Hematopoietic multipotent progenitor cell (in vitro differentiated cells): ENCODE measurements at regions not wholly inside any gene's neighbourhood (a gene's known extent, or its start where the extent isn't known, plus 50 kb on each side); places are given as distances from the start of the nearest gene placed in this dataset.
"Not testable (repeated sequence)": the region's sequence is repeated elsewhere in the genome, so short reads cannot be mapped to it uniquely, and the experiment has no call there.

Source experiments
- DNase-seq, 3 donors: peaks; one replicate each; pipeline ENCODE4 v3.0.0-alpha.2; 2011 to 2015; ENCODE audit warnings: low read depth in 2 of 3, low spot score in 2 of 3

DNA sequence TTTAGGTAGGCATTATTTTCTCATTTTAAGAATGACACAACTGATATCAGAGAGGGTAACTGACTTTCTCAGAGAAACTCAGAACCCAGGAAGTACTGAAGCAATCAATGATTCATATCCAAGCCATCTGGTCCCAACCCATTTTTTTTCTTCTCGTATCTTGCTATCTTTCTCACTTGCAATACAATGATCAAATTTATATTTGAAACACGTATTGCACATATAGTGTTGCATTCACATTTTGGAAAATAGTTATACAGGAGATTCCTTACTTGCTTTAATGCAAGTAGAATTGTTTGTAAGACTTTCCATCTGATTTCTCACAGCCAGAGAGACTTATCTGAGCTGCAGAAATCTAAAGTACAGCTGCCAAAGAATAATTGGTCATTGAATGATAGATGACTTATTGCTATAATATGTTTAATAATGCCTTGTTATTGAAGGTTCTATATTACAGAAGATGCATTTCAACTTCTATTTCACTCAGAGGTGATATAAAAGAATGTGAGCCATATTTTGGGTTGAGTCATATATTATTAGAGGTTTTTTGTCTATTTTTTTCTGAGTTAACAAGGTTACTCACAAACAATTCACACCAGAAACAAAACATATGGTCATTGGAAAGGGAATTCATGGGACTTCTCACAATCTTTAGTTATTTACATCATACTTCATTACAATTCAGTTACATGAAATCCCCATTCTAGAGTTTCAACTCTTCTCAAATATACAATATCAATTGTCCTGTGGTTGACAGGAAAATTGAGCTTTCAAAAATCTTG is 337.5 kb upstream of the CITED2 start:
- DNase-seq = no peak

- DNase-seq = no peak
These were observed 336.1 kb upstream of the CITED2 start for GRCh38 chr6:139710556-139710955.

GRCh38 chr6:139708337-139709199 is 334.1 kb upstream of the CITED2 start:
- no peak for DNase-seq

DNA sequence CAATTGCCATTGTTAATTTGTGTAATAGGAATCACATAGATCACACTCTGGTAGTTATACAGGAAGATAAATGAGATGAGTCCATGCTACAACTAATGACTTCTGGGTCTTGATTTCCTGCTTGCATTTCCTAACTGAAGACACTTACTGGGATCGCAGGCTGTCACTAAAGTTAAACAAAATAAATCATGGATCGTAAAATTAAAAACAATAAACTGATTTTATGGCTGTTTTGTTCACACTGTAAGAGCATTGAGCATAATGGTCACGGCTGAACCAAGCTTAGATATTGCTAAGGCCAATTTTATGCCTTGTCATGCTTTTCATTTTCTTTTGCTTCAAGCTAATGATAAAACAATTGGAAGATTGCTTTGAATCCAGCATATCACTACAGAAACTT is 332.5 kb upstream of the CITED2 start:
- DNase-seq = no peak

GRCh38 chr6:139705284-139705683 is 330.8 kb upstream of the CITED2 start:
- DNase-seq = no peak

GRCh38 chr6:139703780-139704179 is 329.3 kb upstream of the CITED2 start:
- no peak for DNase-seq

- DNase-seq = no peak
These were observed 328.3 kb upstream of the CITED2 start for GRCh38 chr6:139702706-139703105.

DNA sequence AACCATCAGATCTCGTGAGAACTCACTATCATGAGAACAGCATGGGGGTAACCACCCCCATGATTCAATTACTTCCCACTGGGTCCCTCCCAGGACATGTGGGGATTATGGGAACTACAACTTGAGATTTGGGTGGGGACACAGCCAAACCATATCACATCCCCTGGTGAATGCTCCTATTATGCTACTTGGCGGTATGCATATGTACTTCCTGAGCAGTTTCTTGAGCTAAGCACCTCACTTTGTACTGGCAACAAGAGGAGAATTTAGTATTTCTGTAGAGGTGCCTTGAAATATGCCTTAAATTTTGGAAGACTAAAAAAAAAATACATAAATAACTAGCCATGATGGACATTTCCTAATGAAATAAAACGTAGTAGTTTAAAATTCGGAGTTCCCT is 327.2 kb upstream of the CITED2 start:
- no peak for DNase-seq

- no peak for DNase-seq
These were observed 326.6 kb upstream of the CITED2 start for GRCh38 chr6:139701003-139701402.

- no peak for DNase-seq
These were observed 325.5 kb upstream of the CITED2 start for GRCh38 chr6:139699911-139700310.

GRCh38 chr6:139699335-139699734 is 324.9 kb upstream of the CITED2 start:
- DNase-seq = no peak

DNA sequence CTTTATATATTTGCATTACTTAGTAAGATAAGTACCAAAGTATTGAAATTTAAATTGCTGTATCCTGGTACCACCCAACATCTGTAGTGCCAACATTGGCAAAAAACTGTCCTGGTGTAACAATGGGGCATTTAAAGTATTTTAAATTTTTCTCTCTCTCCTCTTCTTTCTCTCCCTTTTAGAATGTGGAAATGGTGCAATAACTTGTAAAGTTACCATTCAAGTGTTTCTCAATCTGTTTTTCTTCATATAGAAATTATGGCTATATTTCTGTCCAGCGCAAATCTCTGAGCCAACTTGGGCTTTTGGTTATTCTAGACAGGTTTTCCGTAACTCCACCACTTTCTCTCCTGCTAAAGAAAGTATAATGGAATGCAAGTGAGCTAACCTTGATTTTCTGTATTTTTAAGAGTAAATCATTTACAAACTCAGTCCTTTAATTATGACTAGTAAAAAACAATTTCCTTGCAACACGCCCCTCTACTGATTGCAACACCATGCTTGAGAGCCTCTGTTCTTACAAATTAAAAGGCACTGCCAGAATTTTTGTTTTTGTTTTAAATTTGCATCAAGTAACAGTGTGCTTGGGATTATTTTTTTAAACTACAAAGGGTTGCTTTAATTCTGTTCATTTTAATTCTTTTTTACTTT is 324.2 kb upstream of the CITED2 start:
- no peak for DNase-seq

DNA sequence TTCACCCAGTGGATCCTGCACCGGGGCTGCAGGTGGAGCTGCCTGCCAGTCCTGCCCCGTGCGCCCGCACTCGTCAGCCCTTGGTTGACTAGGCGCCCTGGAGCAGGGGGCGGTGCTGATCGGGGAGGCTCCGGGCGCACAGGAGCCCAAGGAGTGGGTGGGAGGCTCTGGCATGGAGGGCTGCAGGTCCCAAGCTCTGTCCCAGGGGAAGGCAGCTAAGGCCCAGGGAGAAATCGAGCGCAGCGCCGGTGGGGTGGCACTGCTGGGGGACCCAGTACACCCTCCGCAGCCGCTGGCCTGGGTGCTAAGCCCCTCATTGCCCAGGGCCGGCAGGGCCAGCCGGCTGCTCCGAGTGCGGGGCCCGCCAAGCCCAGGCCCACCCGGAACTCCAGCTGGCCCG is 323.4 kb upstream of the CITED2 start:
- DNase-seq = not testable (repeated sequence)

DNA sequence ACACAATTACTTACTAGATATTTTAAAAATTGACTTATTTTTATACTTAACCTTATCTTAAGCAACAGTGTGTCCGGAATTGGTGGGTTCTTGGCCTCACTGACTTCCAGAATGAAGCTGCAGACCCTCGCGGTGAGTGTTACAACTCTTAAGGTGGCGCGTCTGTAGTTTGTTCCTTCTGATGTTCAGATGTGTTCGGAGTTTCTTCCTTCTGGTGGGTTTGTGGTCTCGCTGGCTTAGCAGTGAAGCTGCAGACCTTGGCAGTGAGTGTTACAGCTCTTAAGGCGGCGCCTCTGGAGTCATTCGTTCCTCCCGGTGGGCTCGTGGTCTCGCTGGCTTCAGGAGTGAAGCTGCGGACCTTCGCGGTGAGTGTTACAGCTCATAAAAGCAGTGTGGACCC is 322.5 kb upstream of the CITED2 start:
- peak in 2 of 3 donors; percentile 14 to 35 for DNase-seq

- no peak for DNase-seq
These were observed 320.9 kb upstream of the CITED2 start for GRCh38 chr6:139695361-139695760.

DNA sequence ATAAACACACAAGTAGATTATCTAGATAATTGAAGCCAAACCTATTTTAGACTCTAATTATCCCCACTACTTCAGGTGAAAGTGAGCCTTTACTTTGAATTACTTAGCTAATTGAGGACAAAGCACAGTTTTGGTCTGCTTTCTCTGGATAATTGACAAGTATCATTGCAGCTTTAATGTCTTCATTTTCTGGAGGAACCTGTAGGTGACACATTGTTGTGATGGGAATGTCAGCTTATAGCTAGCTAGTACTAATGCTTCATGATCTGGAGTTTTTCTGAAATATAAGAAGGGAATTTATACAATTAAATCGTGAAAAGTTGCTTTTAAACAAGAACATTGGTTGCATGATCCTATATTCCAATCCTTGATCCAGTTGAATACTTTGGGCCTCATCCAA is 319.3 kb upstream of the CITED2 start:
- DNase-seq = no peak

GRCh38 chr6:139690007-139690406 is 315.6 kb upstream of the CITED2 start:
- DNase-seq = no peak

DNA sequence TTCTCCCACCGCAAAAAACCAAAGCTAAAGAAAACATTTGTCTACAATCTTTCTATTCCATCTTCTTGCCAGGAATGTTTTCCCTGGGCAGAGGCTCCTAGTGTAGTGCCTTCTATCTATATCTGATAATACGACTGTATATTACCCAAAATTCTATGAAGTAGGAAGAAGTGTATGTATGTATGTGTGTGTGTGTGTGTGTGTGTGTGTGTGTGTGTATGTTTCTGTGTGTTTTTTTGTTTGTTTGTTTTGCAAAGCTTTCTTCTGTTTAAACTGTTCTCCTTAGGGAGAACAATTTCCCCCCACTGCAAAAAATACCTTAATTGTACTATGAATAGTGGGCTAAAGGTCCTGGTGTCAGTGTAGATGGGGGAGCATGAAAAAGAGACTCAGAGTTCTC is 312.6 kb upstream of the CITED2 start:
- DNase-seq = no peak

GRCh38 chr6:139686308-139686707 is 311.9 kb upstream of the CITED2 start:
- no peak for DNase-seq

DNA sequence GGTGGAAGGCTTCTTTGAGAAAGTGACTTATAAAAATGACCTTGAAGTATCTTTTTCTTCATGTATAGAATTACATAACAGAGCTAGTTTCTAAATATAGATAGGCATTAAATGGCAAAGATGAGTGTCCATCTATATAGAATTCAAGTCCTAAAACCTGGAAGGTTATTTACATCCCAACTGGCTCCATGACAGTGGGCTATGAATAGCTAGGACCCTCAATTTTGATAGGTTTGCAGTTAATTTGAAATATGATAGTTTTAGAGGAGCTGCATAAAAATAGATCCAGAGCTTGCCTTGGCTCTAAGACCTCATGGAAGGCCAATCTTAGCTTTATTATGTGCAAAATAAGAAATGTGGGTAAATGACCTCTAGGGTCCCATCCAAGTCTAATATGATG is 310.6 kb upstream of the CITED2 start:
- DNase-seq = no peak

DNA sequence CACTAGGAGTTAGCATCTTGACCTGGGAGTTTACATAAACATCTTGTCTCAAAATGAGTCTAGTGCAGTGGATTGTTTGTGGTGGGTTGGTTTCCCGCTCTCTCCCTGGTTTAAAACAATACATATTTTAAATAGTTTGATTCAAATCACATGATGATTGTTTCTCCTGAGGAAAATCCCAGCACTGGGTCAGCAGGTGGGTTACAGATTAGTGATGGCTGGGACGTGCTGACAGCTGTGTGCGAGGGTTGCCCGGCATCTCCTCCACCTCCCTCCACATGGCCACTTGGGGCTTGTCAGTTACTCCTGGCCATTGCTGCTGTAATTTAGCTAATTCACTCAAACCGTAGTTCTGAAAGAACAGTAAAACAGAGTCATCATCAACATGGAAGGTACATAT is 306.4 kb upstream of the CITED2 start:
- no peak for DNase-seq
